Loucy (cell line): ENCODE measurements at regions not wholly inside any gene's neighbourhood (a gene's known extent, or its start where the extent isn't known, plus 50 kb on each side); places are given as distances from the start of the nearest gene placed in this dataset.

Experiments
- H2AFZ ChIP-seq: fragments of 200-600 bp; sonication (generic); 2 replicates; pipeline ENCODE4 v1.6.0; 2016; ENCODE audit warnings: antibody characterized with exemption, mild to moderate bottlenecking, low read length, moderate library complexity
- H3F3A ChIP-seq: fragments of 200-600 bp; 2 replicates; pipeline ENCODE4 v1.6.0; 2016; ENCODE audit warnings: antibody characterized with exemption, low read depth, mild to moderate bottlenecking
- H3K27me3 ChIP-seq: fragments of 200-600 bp; sonication (generic); 2 replicates; pipeline ENCODE4 v1.6.1; 2014; ENCODE audit warnings: low read length, mild to moderate bottlenecking; ENCODE audit not compliant: insufficient read depth, poor library complexity, severe bottlenecking
- H3K36me3 ChIP-seq: fragments of 200-600 bp; sonication (generic); 2 replicates; pipeline ENCODE4 v1.6.1; 2016; ENCODE audit warnings: low read length; ENCODE audit not compliant: insufficient read depth
- H3K4me1 ChIP-seq: fragments of 200-600 bp; sonication (generic); 2 replicates; pipeline ENCODE4 v1.5.1; 2014; ENCODE audit warnings: low read length, mild to moderate bottlenecking; ENCODE audit not compliant: insufficient read depth, poor library complexity, severe bottlenecking
- H3K4me2 ChIP-seq: fragments of 200-600 bp; sonication (generic); 2 replicates; pipeline ENCODE4 v1.6.0; 2014; ENCODE audit warnings: antibody characterized with exemption, low read length, low read depth, mild to moderate bottlenecking; ENCODE audit not compliant: poor library complexity, severe bottlenecking
- H3K4me3 ChIP-seq: fragments of 200-600 bp; sonication (generic); 2 replicates; pipeline ENCODE4 v1.5.1; 2014; ENCODE audit warnings: low read length, mild to moderate bottlenecking, mixed read lengths; ENCODE audit not compliant: poor library complexity, severe bottlenecking
- H3K79me2 ChIP-seq: fragments of 200-600 bp; sonication (generic); 2 replicates; pipeline ENCODE4 v1.6.1; 2014; ENCODE audit warnings: low read length; ENCODE audit not compliant: insufficient read depth
- H3K9ac ChIP-seq: fragments of 200-600 bp; sonication (generic); 2 replicates; pipeline ENCODE4 v1.6.0; 2014; ENCODE audit warnings: mild to moderate bottlenecking, low read depth, low read length, moderate library complexity; ENCODE audit not compliant: poor library complexity, severe bottlenecking
- H3K9me2 ChIP-seq: fragments of 200-600 bp; sonication (generic); replicated peaks from 2 replicates; pipeline ENCODE4 v1.6.1; 2016; ENCODE audit warnings: low read depth, low read length, mixed read lengths
- H3K9me3 ChIP-seq: fragments of 200-600 bp; sonication (generic); 2 replicates; pipeline ENCODE4 v1.6.1; 2014; ENCODE audit warnings: mild to moderate bottlenecking, antibody characterized with exemption, low read length, low read depth; ENCODE audit not compliant: insufficient read depth
- H4K20me1 ChIP-seq: fragments of 200-600 bp; sonication (generic); 2 replicates; pipeline ENCODE4 v1.6.0; 2014; ENCODE audit warnings: antibody characterized with exemption, low read length, mild to moderate bottlenecking; ENCODE audit not compliant: insufficient read depth, poor library complexity, severe bottlenecking
- CTCF ChIP-seq: fragments of 200-600 bp; sonication (generic); conservative IDR thresholded peaks from 2 replicates; pipeline ENCODE4 v1.5.1; 2014; ENCODE audit warnings: mild to moderate bottlenecking, antibody characterized with exemption, low read length
- EZH2phosphoT487 ChIP-seq: fragments of 200-600 bp; IDR thresholded peaks from 2 replicates; pipeline ENCODE4 v1.6.1; 2018; ENCODE audit warnings: antibody characterized with exemption, mild to moderate bottlenecking, moderate library complexity, borderline replicate concordance

- Histone ChIP-seq H3K4me2 (no peak overlapping the region), H4K20me1 (no peaks in the 10 kb centered on the region), H3F3A (no peaks in the 10 kb centered on the region), H3K9ac (no peak overlapping the region), H2AFZ (no peak overlapping the region), H3K36me3 (no peaks in the 10 kb centered on the region), H3K79me2 (no peaks in the 10 kb centered on the region), H3K9me3 (no peaks in the 10 kb centered on the region), H3K27me3 (no peaks in the 10 kb centered on the region), H3K9me2 (no peaks in the 10 kb centered on the region), H3K4me1 (no peaks in the 10 kb centered on the region), H3K4me3 (no peak overlapping the region)
- TF ChIP-seq CTCF = peak; percentile 63
- TF ChIP-seq EZH2phosphoT487 = no peak
Observed at GRCh38 chr11:92735039-92735438, 234.4 kb upstream of the MTNR1B start.

DNA sequence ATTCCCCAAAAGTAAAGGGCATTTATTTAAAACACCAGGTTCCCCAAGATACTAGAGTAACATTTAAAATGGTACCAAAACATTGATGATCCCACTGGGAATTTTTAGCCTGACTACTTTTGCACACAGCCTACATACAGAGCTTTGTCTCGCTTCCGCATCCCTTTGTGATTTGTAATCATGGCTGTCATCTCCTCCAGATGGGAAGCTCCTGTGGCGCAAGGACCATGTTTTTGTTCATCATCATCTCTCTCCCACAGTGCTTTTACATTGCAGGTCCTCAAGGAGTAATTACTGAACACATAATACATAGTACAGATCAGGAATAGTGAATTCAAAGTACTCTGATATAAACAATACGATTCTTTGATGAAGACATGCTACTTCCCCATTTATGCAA lies 231.2 kb upstream of the MTNR1B start:
- H3K4me1 ChIP-seq = no peaks in the 10 kb centered on the region
- H3K9ac ChIP-seq = no peak overlapping the region
- TF ChIP-seq CTCF (no peak), EZH2phosphoT487 (no peak)
- no peaks in the 10 kb centered on the region for H3K9me3 ChIP-seq
- no peak overlapping the region for H3K4me3 ChIP-seq
- H3K27me3 ChIP-seq = no peaks in the 10 kb centered on the region
- no peaks in the 10 kb centered on the region for H3K36me3 ChIP-seq
- H3K4me2 ChIP-seq = no peak overlapping the region
- H3F3A ChIP-seq = no peaks in the 10 kb centered on the region
- no peaks in the 10 kb centered on the region for H4K20me1 ChIP-seq
- H2AFZ ChIP-seq = no peak overlapping the region
- no peaks in the 10 kb centered on the region for H3K9me2 ChIP-seq
- no peaks in the 10 kb centered on the region for H3K79me2 ChIP-seq

- Histone ChIP-seq H3K4me1 (no peaks in the 10 kb centered on the region), H3K9ac (no peak overlapping the region), H3K27me3 (no peaks in the 10 kb centered on the region), H3K4me2 (no peak overlapping the region), H4K20me1 (no peaks in the 10 kb centered on the region), H3K4me3 (no peak overlapping the region), H3K36me3 (no peaks in the 10 kb centered on the region), H3K9me2 (no peaks in the 10 kb centered on the region), H2AFZ (no peak overlapping the region), H3F3A (no peaks in the 10 kb centered on the region), H3K9me3 (no peaks in the 10 kb centered on the region), H3K79me2 (no peaks in the 10 kb centered on the region)
- TF ChIP-seq CTCF (no peak), EZH2phosphoT487 (no peak)
Observed at GRCh38 chr11:92739041-92739440, 230.4 kb upstream of the MTNR1B start.
